HL-60 (cell line): ENCODE measurements at regions not wholly inside any gene's neighbourhood (a gene's known extent, or its start where the extent isn't known, plus 50 kb on each side); places are given as distances from the start of the nearest gene placed in this dataset.

Source experiments
- DNase-seq, 2 experiments: peaks; one replicate each; pipeline ENCODE4 v3.0.0-alpha.2; 2010 to 2020; ENCODE audit warnings: low read depth in 1 of 2, low spot score in 1 of 2
- H3K27ac ChIP-seq: fragments of 250-450 bp; sonication (Bioruptor Pico); replicated peaks from 2 replicates; pipeline ENCODE4 v1.5.1; 2020; ENCODE audit warnings: mild to moderate bottlenecking, moderate library complexity
- H3K27me3 ChIP-seq: fragments of 250-450 bp; sonication (Bioruptor Pico); 2 replicates; pipeline ENCODE4 v1.5.1; 2021; ENCODE audit warnings: mild to moderate bottlenecking, moderate library complexity; ENCODE audit not compliant: insufficient read depth, poor library complexity, severe bottlenecking
- H3K4me3 ChIP-seq: replicated peaks from 2 replicates; pipeline ENCODE4 v1.5.1; 2011; ENCODE audit warnings: mild to moderate bottlenecking, control low read depth, low read length; ENCODE audit not compliant: insufficient read depth
- GABPA ChIP-seq: IDR thresholded peaks from 2 replicates; pipeline ENCODE4 v1.6.1; 2012; ENCODE audit warnings: low read depth
- POLR2AphosphoS5 ChIP-seq: IDR thresholded peaks from 2 replicates; pipeline ENCODE4 v1.6.1; 2012; ENCODE audit warnings: low read depth
- SPI1 ChIP-seq: IDR thresholded peaks from 2 replicates; pipeline ENCODE4 v1.6.1; 2012; ENCODE audit warnings: low read depth, mild to moderate bottlenecking, borderline replicate concordance
- TF ChIP-seq, protein P1 (sequence below): IDR thresholded peaks from one replicate; pipeline ENCODE4 v1.5.1; 2011; ENCODE audit warnings: low read length, control low read depth, inconsistent platforms; ENCODE audit not compliant: insufficient read depth
- TF ChIP-seq, protein P2 (sequence below): IDR thresholded peaks from 2 replicates; pipeline ENCODE4 v1.6.1; 2012; ENCODE audit warnings: low read depth; ENCODE audit not compliant: insufficient replicate concordance

DNA sequence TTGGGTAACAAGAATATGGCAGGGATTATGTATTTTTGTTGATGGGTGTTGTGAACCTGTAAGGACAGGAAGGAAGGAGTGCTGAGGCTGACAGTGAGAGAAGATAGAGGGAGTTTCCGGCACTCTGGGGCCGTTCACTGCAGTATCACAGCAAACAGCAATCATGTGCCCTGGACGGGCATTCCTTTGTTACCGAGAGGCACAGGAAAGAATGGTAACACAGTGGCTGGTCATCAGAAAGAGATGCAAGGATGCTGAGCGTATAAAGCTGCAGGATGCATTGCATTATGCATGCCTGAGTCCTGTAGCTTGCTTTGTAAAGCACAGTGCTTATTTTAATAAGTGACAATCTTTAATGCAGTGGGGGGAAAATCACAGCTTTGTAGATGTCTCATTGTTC is 286.8 kb downstream of the RPS24 start:
- H3K27ac ChIP-seq, result no peak overlapping the region
- no peak for DNase-seq
- H3K4me3 ChIP-seq, result no peak overlapping the region
- H3K27me3 ChIP-seq, result no peaks in the 10 kb centered on the region
- TF ChIP-seq, protein P1, sequence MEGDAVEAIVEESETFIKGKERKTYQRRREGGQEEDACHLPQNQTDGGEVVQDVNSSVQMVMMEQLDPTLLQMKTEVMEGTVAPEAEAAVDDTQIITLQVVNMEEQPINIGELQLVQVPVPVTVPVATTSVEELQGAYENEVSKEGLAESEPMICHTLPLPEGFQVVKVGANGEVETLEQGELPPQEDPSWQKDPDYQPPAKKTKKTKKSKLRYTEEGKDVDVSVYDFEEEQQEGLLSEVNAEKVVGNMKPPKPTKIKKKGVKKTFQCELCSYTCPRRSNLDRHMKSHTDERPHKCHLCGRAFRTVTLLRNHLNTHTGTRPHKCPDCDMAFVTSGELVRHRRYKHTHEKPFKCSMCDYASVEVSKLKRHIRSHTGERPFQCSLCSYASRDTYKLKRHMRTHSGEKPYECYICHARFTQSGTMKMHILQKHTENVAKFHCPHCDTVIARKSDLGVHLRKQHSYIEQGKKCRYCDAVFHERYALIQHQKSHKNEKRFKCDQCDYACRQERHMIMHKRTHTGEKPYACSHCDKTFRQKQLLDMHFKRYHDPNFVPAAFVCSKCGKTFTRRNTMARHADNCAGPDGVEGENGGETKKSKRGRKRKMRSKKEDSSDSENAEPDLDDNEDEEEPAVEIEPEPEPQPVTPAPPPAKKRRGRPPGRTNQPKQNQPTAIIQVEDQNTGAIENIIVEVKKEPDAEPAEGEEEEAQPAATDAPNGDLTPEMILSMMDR, result no peak
- no peak for TF ChIP-seq SPI1
- no peak for TF ChIP-seq POLR2AphosphoS5
- TF ChIP-seq GABPA, result no peak
- TF ChIP-seq, protein P2, sequence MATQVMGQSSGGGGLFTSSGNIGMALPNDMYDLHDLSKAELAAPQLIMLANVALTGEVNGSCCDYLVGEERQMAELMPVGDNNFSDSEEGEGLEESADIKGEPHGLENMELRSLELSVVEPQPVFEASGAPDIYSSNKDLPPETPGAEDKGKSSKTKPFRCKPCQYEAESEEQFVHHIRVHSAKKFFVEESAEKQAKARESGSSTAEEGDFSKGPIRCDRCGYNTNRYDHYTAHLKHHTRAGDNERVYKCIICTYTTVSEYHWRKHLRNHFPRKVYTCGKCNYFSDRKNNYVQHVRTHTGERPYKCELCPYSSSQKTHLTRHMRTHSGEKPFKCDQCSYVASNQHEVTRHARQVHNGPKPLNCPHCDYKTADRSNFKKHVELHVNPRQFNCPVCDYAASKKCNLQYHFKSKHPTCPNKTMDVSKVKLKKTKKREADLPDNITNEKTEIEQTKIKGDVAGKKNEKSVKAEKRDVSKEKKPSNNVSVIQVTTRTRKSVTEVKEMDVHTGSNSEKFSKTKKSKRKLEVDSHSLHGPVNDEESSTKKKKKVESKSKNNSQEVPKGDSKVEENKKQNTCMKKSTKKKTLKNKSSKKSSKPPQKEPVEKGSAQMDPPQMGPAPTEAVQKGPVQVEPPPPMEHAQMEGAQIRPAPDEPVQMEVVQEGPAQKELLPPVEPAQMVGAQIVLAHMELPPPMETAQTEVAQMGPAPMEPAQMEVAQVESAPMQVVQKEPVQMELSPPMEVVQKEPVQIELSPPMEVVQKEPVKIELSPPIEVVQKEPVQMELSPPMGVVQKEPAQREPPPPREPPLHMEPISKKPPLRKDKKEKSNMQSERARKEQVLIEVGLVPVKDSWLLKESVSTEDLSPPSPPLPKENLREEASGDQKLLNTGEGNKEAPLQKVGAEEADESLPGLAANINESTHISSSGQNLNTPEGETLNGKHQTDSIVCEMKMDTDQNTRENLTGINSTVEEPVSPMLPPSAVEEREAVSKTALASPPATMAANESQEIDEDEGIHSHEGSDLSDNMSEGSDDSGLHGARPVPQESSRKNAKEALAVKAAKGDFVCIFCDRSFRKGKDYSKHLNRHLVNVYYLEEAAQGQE, result no peak

DNA sequence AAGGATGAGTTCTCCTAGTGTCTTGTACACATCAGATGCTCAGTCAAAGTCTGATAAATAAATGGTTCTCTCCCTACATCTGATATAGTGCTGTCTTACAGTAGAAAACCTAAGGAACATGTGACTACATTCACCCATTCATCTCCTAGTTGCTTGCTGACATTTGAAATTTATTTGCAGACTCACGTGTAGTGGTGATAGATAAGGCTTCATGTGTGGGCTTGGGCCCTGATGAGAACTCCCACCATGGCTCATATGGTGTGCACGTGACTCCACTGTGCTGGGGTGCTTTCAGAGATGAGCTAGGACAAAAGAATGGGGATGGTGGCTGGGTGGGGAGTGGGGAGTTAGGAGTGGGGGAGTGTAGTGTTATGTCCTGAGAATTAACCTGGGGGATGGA is 287.3 kb downstream of the RPS24 start:
- DNase-seq, result no peak

DNA sequence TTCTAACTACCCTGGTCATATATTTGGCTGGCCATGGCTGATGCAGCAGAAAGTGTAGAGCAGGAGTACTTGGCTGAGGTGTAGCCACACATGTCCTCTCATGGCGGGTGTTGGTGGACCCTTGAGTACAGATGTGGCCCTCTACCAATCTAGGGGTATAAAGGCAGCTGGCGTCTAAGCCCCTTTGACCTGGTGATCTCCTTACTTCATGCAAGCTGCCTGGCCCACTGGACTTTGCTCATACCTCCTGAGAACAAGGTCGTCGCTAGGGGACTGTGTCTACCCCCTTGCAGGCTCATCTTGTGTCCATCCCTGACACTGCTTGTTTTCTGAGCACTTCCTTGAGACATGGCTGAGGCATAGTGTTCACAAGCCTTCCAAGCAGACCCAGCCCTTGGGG is 287.8 kb downstream of the RPS24 start:
- no peak for DNase-seq
- TF ChIP-seq SPI1 (no peak), GABPA (no peak), POLR2AphosphoS5 (no peak)
- TF ChIP-seq, protein P1, result no peak
- TF ChIP-seq, protein P2, result no peak
- Histone ChIP-seq H3K27ac (no peak overlapping the region), H3K4me3 (no peak overlapping the region), H3K27me3 (no peaks in the 10 kb centered on the region)

More for the DNA sequence above, 287.3 kb downstream of the RPS24 start:
- TF ChIP-seq, protein P1, result no peak
- TF ChIP-seq SPI1 (no peak), GABPA (no peak), POLR2AphosphoS5 (no peak)
- TF ChIP-seq, protein P2, result no peak
- no peak overlapping the region for H3K27ac ChIP-seq
- H3K27me3 ChIP-seq, result no peaks in the 10 kb centered on the region
- no peak overlapping the region for H3K4me3 ChIP-seq
